Left lung (tissue), 4 donors: ENCODE measurements at regions not wholly inside any gene's neighbourhood (a gene's known extent, or its start where the extent isn't known, plus 50 kb on each side); places are given as distances from the start of the nearest gene placed in this dataset.
"Not testable (repeated sequence)": the region's sequence is repeated elsewhere in the genome, so short reads cannot be mapped to it uniquely, and the experiment has no call there.

ENCODE experiments used
- ATAC-seq: fragments of 200-7000 bp; cut with Tn5 transposase; one replicate; pipeline ENCODE4 v1.9.1; 2020; ENCODE audit warnings: moderate library complexity
- DNase-seq, 4 donors: peaks; one replicate each; pipeline ENCODE4 v3.0.0-alpha.2; 2013 to 2020
- H3K27ac ChIP-seq, 2 donors: fragments of 200-600 bp; sonication (generic) in 1 of 2; one replicate each; pipeline versions ENCODE4 v1.5.0 to v1.8.0; 2020 to 2021
- H3K27me3 ChIP-seq, 2 donors: fragments of 200-600 bp; sonication (generic) in 1 of 2; one replicate each; pipeline versions ENCODE4 v1.5.0 to v1.8.0; 2020 to 2021
- H3K36me3 ChIP-seq, 2 donors: fragments of 200-600 bp; sonication (generic) in 1 of 2; one replicate each; pipeline versions ENCODE4 v1.5.0 to v1.8.0; 2020 to 2021
- H3K4me1 ChIP-seq, 2 donors: fragments of 200-600 bp; one replicate each; pipeline ENCODE4 v1.8.0; 2021
- H3K4me3 ChIP-seq, 2 donors: fragments of 200-600 bp; sonication (generic) in 1 of 2; one replicate each; pipeline versions ENCODE4 v1.5.0 to v1.8.0; 2020 to 2021; ENCODE audit warnings: mild to moderate bottlenecking in 1 of 2
- H3K9me3 ChIP-seq, 2 donors: fragments of 200-600 bp; sonication (generic) in 1 of 2; one replicate each; pipeline versions ENCODE4 v1.5.0 to v1.8.0; 2020 to 2021
- intact Hi-C, 2 donors: fragments of 100-400 bp; cut with DNase I; formaldehyde crosslinking; loops; one replicate each; pipeline versions ENCODE4 v1.11.2 to v1.14.2; 2022
- donor health status: DM: no; HTN: yes; CAD: no.
- donor health status: DM: no; HTN: no; CAD: no.

GRCh38 chr22:11932212-11932611, 3595.8 kb upstream of the OR11H1 start:
- H3K27me3 ChIP-seq, DNase-seq, intact Hi-C loops, H3K4me3 ChIP-seq, H3K27ac ChIP-seq, H3K4me1 ChIP-seq, H3K36me3 ChIP-seq, ATAC-seq: not testable (repeated sequence)
- peaks cover 0 to 10% of the 10 kb centered on the region in 2 donors for H3K9me3 ChIP-seq

GRCh38 chr22:11967915-11968616, 3559.9 kb upstream of the OR11H1 start:
- H3K27ac ChIP-seq, H3K27me3 ChIP-seq, H3K36me3 ChIP-seq, H3K4me1 ChIP-seq, ATAC-seq, H3K9me3 ChIP-seq, H3K4me3 ChIP-seq, DNase-seq, intact Hi-C loops: not testable (repeated sequence)

DNA sequence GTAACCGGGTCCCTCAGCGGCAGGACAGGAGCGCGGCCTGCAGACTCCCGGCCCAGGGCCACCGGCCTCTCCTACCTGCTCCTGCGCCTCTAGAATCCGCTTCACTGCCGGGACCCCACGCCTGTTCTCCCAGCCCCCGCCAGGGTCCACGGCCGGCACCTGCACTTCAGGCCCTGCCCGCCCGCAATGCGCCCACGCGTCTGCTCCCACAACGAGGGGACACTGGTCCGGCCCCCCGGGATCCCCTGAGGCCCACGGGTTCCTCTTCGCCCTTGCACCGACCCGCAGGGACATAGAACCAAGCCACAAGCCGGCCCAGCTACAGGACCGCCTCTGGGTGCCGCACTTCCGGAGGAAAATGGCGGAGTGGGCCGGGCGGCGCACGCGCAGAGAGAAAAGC, 3554.1 kb upstream of the OR11H1 start:
- H3K36me3 ChIP-seq, intact Hi-C loops: not testable (repeated sequence)
- peaks cover 0 to 10% of the 10 kb centered on the region in 2 donors for H3K9me3 ChIP-seq

More for the DNA sequence above, 3554.1 kb upstream of the OR11H1 start:
- not testable (repeated sequence) for H3K27me3 ChIP-seq, H3K4me1 ChIP-seq, H3K4me3 ChIP-seq, H3K27ac ChIP-seq, ATAC-seq
- DNase-seq, result peak in 1 of 4 donors; percentile 79
